Activated naive CD8-positive, alpha-beta T cell (primary cell): ENCODE measurements at regions not wholly inside any gene's neighbourhood (a gene's known extent, or its start where the extent isn't known, plus 50 kb on each side); places are given as distances from the start of the nearest gene placed in this dataset.
"Not testable (repeated sequence)": the region's sequence is repeated elsewhere in the genome, so short reads cannot be mapped to it uniquely, and the experiment has no call there.

ENCODE experiments used
- H3K27ac Mint-ChIP-seq: one replicate; pipeline ENCODE4 v1.8.0; 2021; ENCODE audit warnings: mixed read lengths
- H3K27me3 Mint-ChIP-seq: one replicate; pipeline ENCODE4 v1.8.0; 2021; ENCODE audit warnings: mixed read lengths
- H3K36me3 Mint-ChIP-seq: one replicate; pipeline ENCODE4 v1.8.0; 2021; ENCODE audit warnings: mixed read lengths
- H3K4me1 Mint-ChIP-seq: one replicate; pipeline ENCODE4 v1.8.0; 2021; ENCODE audit warnings: low read depth, mixed read lengths
- H3K4me3 Mint-ChIP-seq: one replicate; pipeline ENCODE4 v1.8.0; 2021; ENCODE audit warnings: mild to moderate bottlenecking, mixed read lengths
- H3K9me3 Mint-ChIP-seq: one replicate; pipeline ENCODE4 v1.8.0; 2021; ENCODE audit warnings: low read depth, mixed read lengths

DNA sequence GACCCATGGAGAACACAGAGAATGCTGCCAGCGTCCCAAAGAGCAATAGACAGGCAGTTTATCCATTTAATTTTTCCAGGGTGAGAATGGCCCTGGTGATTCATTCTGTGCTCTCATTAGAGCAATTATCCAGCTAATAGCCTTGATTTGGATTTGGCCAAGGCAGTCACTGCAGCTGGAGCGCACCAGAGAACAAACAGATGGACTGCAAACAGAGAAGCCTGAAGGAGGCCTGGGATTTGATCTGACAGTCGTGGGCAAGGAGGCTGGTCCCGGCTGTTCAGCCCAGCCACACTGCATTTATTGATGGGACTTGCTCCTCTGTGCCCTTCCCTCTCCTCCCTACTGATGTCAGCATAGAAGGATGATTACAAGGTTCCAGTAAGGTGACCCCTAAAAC lies 353.9 kb upstream of the C1orf174 start:
- Mint-ChIP-seq H3K4me3 (no peak overlapping the region), H3K27ac (no peak overlapping the region), H3K9me3 (peaks cover 9% of the 10 kb centered on the region)

DNA sequence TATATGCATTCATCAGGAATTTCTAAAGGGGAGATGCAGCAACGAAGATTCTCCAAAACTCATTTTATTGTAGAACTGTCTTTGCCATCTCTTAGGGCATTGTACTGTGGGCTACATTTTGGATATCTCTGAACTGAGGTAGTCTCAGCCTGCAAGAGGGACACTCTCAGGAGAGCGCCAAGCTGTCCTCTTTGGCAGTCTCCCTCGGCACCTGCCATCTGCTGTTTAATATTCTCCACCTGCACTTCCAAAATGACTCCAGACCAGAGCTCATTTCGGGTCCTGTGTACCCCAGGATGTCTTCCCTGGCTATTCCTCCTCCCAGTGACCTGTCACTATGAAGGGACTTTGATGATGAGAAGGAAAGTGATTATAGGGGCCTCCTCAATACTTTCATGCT lies 356.3 kb upstream of the C1orf174 start:
- peaks cover 15% of the 10 kb centered on the region for H3K27me3 Mint-ChIP-seq
- no peaks in the 10 kb centered on the region for H3K4me1 Mint-ChIP-seq
- H3K27ac Mint-ChIP-seq = no peak overlapping the region
- H3K9me3 Mint-ChIP-seq = peaks cover 10% of the 10 kb centered on the region
- no peak overlapping the region for H3K4me3 Mint-ChIP-seq
- H3K36me3 Mint-ChIP-seq = no peaks in the 10 kb centered on the region

More for the DNA sequence above, 353.9 kb upstream of the C1orf174 start:
- Mint-ChIP-seq H3K27me3 (peaks cover 18% of the 10 kb centered on the region), H3K4me1 (no peaks in the 10 kb centered on the region), H3K36me3 (no peaks in the 10 kb centered on the region)

DNA sequence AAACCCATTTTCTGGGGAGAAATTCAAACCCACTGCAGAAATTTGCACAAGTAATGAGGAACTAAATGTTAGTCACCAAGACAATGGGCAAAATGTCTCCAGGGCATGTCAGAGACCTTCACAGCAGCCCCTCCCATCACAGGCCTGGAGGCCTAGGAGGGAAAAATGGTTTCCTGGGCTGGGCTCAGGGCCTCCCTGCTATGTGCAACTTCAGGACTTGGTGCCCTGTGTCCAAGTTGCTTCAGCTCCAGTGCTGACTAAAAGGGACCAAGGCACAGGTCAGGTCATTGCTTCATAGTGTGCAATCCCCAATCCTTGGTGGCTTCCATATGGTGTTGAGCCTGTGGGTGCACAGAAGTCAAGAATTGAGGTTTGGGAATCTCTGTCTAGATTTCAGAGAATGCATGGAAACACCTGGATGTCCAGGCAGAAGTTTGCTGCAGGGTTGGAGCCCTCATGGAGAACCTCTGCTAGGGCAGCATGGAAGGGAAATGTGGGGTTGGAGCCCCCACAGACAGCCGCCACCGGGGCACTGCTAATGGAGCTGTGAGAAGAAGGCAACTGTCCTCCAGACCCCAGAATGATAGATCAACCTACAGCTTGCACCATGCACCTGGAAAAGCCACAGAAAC lies 358.2 kb upstream of the C1orf174 start:
- H3K36me3 Mint-ChIP-seq, H3K4me3 Mint-ChIP-seq: not testable (repeated sequence)

DNA sequence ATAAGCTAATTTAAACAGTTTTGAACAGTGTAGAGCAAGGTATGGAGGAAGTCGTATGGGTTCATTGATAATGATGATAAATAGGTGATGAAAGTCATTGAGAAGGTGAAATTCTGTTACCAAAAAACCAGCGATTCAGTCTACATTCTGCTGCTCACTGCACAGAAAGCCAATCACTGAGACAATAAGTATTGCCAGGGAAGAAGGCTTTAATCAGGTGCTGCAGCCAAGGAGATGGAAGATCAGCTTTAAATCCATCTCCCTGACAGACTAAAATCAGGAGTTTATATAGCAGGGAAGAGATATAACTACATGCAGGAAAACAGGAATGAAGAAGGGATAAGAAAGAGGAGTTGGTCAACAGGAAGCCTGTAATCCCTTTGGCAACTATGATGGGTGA lies 361.3 kb upstream of the C1orf174 start:
- Mint-ChIP-seq H3K4me3 (no peak overlapping the region), H3K4me1 (no peaks in the 10 kb centered on the region), H3K27ac (no peak overlapping the region), H3K27me3 (peaks cover 15% of the 10 kb centered on the region), H3K9me3 (peaks cover 10% of the 10 kb centered on the region), H3K36me3 (no peaks in the 10 kb centered on the region)

More for the DNA sequence above, 358.2 kb upstream of the C1orf174 start:
- not testable (repeated sequence) for H3K9me3 Mint-ChIP-seq, H3K27ac Mint-ChIP-seq, H3K4me1 Mint-ChIP-seq
- H3K27me3 Mint-ChIP-seq = peaks cover 14% of the 10 kb centered on the region

DNA sequence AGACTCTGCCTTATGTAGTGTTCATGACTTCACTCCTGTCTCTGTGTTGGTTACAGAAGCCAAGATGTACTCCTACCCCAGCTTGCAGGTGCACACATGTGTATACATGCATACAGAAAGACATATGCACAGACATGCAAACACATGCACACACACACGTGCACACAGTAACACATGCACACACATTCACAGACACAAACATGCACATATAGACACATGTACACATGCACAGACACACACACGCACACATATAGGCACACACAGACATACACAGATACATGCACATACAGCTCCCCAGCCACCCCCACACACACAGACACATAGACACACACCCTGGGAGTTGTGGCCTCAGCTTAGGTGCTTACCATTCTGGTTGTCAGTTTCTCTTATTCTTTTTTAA lies 362.6 kb upstream of the C1orf174 start:
- peaks cover 15% of the 10 kb centered on the region for H3K27me3 Mint-ChIP-seq
- no peak overlapping the region for H3K27ac Mint-ChIP-seq
- H3K36me3 Mint-ChIP-seq = no peaks in the 10 kb centered on the region
- peaks cover 7% of the 10 kb centered on the region for H3K9me3 Mint-ChIP-seq
- H3K4me1 Mint-ChIP-seq = peaks cover 2% of the 10 kb centered on the region
- no peak overlapping the region for H3K4me3 Mint-ChIP-seq

DNA sequence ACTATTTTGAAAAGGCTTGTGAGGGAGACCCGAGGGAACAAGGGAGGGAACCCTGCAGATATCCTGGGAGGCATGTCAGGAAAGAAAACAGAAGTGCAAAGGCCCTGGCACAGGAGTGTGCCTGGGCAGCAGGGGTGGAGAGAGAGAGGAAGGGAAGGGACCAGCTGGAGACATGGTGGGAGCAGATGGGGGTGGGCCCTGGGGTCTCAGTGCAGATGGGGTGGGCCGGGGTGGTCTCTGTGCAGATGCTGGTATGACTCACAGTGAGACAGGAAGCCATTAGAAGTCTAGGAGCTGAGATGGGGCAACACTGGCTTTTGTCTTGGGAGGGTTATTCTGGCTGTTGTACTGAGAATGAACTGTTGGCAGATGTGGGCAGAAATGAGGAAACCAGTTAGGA lies 363.6 kb upstream of the C1orf174 start:
- H3K27ac Mint-ChIP-seq = no peak overlapping the region
- H3K9me3 Mint-ChIP-seq = peaks cover 3% of the 10 kb centered on the region
- peaks cover 5% of the 10 kb centered on the region for H3K4me1 Mint-ChIP-seq
- H3K27me3 Mint-ChIP-seq = peaks cover 15% of the 10 kb centered on the region
- no peaks in the 10 kb centered on the region for H3K36me3 Mint-ChIP-seq
- H3K4me3 Mint-ChIP-seq = no peak overlapping the region

DNA sequence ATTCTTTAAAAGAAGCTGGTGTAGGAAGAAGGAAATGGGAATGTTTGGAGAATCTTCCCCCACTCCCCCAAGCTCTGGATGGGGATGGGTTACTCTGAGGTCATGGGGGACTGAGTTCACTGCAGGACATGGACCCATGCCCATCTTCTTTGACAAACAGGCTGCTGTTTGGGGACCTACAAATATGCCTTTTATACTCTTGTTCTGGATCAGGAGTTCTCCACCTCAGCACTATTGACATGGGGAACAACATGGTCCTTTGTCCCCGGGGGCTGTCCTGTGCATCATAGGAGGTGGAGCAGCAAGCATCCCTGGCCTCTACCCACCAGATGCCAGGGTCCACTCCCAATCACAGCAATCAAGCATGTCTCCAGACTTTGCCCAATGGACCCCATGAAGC lies 365.8 kb upstream of the C1orf174 start:
- Mint-ChIP-seq H3K9me3 (no peaks in the 10 kb centered on the region), H3K27ac (no peak overlapping the region), H3K4me3 (no peak overlapping the region), H3K4me1 (peaks cover 5% of the 10 kb centered on the region), H3K36me3 (no peaks in the 10 kb centered on the region), H3K27me3 (peaks cover 17% of the 10 kb centered on the region)

DNA sequence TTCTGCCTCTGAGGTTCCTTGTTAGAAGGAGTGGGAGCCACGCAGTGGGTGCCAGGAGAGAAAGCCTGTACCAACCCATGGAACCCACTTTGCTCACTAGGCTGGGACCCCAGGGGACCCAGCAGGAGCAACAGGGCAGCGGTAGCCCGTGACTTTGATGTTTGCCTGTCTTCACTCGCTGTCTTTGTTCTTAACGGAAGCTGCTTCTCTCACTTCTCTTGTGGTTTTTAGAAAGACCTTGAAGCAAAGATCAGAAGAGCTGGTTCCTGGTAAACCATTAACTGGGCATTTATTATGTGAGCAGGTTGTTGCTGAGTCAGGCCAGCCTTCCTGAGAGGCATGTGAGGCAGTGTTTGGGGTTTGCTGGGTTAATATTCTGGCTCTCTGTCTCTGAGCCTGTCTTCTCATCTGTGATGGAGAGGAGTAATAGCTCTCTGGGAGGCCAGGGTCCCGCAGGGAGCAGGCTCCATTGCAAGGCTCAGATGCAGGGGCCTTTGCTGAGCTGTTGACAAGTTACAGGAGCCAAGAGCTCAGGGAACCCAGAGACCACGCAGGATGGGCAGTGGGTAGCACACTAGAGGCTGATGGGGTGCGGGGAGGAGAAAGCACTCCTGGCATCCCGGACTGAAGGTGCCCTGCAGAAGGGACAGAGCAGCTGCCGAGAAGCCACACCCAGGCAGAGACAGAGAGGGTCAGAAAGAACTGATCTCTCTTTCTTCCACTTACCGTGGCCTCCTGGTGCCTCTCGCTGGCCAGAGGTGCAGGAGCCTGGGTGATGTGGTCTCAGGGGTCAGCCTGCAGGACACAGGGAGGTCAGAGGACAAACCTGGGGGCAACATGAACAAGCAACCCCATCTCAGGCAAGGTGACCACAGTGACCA lies 367.5 kb upstream of the C1orf174 start:
- Mint-ChIP-seq H3K4me3 (no peak overlapping the region), H3K36me3 (no peaks in the 10 kb centered on the region), H3K4me1 (peaks cover 5% of the 10 kb centered on the region), H3K9me3 (no peaks in the 10 kb centered on the region), H3K27me3 (peaks cover 13% of the 10 kb centered on the region), H3K27ac (no peak overlapping the region)

DNA sequence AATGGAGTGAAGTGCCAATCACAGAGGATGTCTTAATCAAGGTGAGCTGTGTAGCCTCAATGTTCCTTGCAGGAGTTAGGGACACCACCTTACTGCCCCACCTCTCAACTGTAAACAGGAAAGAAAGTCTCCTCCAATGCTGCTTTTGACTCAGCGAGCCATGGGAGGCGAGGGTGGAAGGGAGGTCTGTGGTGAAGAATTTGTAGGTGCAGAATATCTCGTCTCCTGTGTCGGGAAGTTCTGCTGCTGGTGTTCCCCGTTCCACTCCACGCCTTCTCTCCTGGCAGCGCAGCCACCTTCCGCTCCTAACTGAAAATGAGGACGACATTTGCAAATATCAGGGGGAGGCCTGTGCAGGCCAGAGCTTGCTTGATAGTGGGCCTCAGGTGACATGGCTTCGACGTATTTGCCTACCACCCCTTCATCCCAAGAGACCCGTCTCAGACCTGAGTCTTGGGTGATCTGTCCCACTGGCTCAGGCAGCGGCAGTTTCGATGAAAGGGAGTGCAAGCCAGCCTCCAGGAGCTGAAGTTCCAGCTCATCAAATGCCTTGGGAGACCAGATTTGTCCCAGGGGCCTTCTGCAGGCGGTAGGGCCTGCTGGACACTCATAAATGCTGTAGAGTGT lies 368.3 kb upstream of the C1orf174 start:
- Mint-ChIP-seq H3K36me3 (no peaks in the 10 kb centered on the region), H3K9me3 (no peaks in the 10 kb centered on the region), H3K4me1 (peaks cover 5% of the 10 kb centered on the region), H3K4me3 (no peak overlapping the region), H3K27me3 (peaks cover 10% of the 10 kb centered on the region), H3K27ac (no peak overlapping the region)

DNA sequence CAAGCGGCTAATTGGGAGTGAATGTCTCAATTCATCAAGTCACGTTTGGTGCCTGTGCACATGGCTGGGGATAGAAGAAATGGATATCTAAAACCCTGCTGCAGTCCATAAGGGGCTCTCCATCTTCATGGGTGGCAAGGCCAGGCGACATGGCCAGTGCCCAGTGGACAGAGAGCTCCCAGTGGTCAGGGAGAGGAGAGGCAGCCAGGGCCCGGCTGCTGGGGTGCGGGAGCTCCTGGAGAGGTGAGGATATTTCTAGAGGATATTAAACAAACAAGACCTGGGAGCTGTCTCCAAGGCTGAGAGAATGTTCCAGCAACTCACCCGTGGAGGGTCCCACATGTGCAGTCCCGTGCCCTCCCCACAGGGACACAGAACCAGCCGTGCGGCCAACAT lies 368.8 kb upstream of the C1orf174 start:
- Mint-ChIP-seq H3K4me3 (no peak overlapping the region), H3K36me3 (no peaks in the 10 kb centered on the region), H3K27ac (no peak overlapping the region), H3K27me3 (peaks cover 7% of the 10 kb centered on the region), H3K9me3 (no peaks in the 10 kb centered on the region), H3K4me1 (peaks cover 5% of the 10 kb centered on the region)

DNA sequence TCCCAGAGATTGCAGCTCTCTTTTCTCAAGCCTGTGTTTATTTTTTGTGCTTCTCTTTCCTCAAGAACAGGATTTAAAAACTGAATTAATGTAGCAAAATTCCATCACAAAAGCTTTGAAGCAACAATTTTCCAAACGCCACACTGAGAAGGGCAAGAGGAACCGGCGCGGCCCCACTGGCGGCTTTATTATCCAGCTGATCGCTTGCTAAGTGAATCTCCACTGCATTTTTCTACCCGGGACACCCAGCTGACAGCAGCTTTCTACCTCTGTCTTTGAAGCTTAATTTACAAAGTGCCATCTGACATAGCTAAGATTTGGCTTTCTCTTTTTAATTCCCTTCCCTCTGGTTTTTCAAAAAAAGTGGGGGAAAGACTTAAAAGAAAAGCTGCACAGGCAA lies 369.3 kb upstream of the C1orf174 start:
- Mint-ChIP-seq H3K4me1 (peaks cover 5% of the 10 kb centered on the region), H3K27me3 (peaks cover 7% of the 10 kb centered on the region), H3K27ac (no peak overlapping the region), H3K4me3 (no peak overlapping the region), H3K36me3 (no peaks in the 10 kb centered on the region), H3K9me3 (no peaks in the 10 kb centered on the region)

DNA sequence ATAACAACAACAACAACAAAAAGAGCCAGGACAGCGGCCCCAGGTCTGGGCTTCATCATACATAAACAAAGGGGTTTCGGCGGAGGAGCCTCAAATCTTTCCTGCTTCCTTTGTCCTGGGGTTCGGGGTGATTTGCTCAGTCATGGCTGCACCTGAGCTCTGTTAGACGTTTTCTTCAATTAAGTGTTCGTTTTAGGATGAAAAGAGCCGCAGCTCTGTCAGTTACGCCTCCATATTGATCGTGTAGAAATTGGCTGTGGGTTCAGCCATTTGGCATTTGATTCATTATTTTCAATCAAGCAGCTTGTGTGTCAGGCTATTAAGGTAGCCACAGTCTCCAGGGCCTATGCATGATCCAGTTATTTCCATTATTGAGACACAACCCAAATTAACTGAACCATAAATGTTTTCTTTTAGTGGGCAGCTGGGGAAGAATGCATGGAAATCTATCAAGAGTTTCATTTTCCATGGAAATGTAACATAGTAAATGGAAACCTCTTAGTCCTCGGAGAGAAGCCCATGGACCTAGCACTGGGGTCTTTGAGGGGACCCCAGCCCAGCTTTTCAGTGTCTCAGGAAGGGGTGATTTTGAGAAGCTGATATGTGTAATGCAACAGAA lies 370.0 kb upstream of the C1orf174 start:
- H3K4me1 Mint-ChIP-seq = peaks cover 5% of the 10 kb centered on the region
- H3K27me3 Mint-ChIP-seq = peaks cover 5% of the 10 kb centered on the region
- H3K36me3 Mint-ChIP-seq = no peaks in the 10 kb centered on the region
- H3K4me3 Mint-ChIP-seq = no peak overlapping the region
- H3K27ac Mint-ChIP-seq = no peak overlapping the region
- no peaks in the 10 kb centered on the region for H3K9me3 Mint-ChIP-seq

DNA sequence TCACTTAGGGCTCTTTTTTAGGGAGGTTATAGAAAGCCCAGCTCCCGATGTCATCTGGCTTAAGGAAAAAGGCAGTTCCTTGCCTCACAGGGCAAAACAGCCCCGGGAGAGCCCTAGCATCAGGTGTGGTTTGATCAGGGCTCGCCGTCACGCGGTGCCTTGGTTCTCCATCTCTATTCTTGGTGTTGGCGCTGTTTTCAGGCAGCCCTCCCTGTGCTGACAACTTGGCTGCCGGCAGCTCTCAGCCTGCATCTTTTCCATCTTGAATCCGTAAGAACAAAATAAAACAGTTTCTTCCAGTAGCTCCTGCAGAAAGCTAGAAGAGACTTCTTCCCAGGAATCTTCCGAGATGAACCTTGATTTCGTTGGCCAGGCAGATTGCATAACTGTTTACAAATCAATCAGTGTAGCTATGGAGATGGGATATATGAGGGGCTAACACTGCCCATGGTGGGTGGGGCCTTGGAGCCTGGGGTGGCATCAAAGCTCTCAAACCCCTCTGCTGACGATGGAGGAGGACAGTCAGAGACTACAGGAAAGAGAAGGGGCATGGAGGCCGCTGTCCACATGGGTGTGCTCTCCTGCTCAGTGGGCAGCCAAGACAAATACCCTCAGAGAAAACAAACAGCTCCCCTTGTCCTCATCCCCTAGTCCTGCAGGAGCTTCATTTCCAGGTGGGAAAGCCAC lies 370.7 kb upstream of the C1orf174 start:
- no peak overlapping the region for H3K27ac Mint-ChIP-seq
- peaks cover 6% of the 10 kb centered on the region for H3K27me3 Mint-ChIP-seq
- H3K36me3 Mint-ChIP-seq = peaks cover under 1% of the 10 kb centered on the region
- H3K4me3 Mint-ChIP-seq = no peak overlapping the region
- H3K9me3 Mint-ChIP-seq = no peaks in the 10 kb centered on the region
- peaks cover 5% of the 10 kb centered on the region for H3K4me1 Mint-ChIP-seq

DNA sequence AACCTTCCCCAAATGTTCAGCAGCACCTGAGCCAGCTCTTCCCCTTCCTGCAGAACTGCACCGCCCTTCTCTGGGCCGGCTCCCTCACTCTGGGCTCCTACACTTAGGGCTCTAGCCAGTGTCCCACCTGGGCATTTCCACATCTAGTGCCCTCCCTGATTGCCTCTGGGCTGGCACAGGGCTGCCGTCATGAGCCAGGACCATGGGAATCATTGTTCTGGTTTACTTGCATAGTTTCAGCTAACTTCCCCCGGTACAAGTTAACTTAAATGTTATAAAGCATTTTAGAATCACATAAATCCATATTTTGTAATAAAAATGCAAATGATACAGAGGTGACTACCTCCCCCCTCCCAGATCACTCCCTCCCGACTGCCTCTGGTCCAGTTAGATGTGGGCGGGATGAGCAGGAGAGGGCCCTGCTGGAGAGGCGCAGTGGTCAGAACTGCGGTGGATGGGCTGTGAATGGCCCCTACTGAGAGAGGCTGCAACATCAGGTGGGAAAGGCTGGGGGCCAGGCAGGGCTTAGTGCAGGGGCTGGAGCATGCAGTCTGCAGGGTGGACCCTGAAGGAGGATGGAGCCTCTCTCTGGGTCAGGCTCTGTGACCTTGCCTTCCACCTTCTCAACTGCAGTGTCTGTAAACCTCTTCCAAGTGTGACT lies 371.4 kb upstream of the C1orf174 start:
- peaks cover 7% of the 10 kb centered on the region for H3K27me3 Mint-ChIP-seq
- H3K27ac Mint-ChIP-seq = no peak overlapping the region
- H3K9me3 Mint-ChIP-seq = no peaks in the 10 kb centered on the region
- peaks cover 2% of the 10 kb centered on the region for H3K36me3 Mint-ChIP-seq
- peaks cover 5% of the 10 kb centered on the region for H3K4me1 Mint-ChIP-seq
- H3K4me3 Mint-ChIP-seq = no peak overlapping the region
